Gastrocnemius medialis (tissue), 4 donors: ENCODE measurements at regions not wholly inside any gene's neighbourhood (a gene's known extent, or its start where the extent isn't known, plus 50 kb on each side); places are given as distances from the start of the nearest gene placed in this dataset.

Experiments used
- CTCF ChIP-seq, 5 experiments: fragments of 450-650 bp in 3 of 5; fragments of 200-600 bp in 2 of 5; sonication (generic) in 2 of 5; IDR thresholded peaks in 4 of 5; conservative IDR thresholded peaks in 1 of 5; 1 replicate in 4 of 5; 2 replicates in 1 of 5; pipeline ENCODE4 v1.5.1; 2016 to 2019; ENCODE audit warnings: antibody characterized with exemption in 5 of 5, mild to moderate bottlenecking in 3 of 5, moderate library complexity in 3 of 5
- POLR2A ChIP-seq, 2 donors: fragments of 450-650 bp; IDR thresholded peaks; one replicate each; pipeline ENCODE4 v1.6.1; 2017; ENCODE audit warnings: antibody characterized with exemption in 2 of 2, mild to moderate bottlenecking in 2 of 2, moderate library complexity in 2 of 2

DNA sequence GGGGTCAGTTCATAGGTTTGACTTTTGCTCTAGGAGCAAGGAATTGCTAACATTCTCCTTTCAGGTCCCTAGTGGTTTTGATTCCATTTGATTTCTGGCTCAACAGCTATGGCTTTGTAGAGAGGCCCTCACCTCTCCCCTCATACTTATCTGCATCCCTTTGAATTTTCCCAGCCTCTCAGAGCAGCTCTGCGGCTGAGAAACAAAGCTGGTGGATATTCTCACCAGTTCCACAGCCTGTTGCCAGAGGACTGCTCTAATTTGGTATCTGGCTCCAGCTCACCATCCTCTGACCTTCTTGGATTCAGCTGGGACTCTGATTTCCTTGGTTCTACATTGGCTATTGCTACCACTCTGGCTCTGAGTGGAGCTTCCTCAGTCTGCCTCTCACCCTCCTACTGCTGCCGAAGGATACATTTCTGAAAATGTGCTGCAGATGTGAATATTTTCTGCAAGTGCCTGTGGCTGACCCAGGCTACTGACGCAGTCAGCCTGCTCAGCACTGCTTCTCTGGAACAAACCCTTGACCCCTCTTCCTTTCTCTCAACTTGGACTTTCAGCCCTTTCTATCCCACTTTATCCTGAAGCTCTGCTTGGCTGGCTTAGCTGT, 110.9 kb upstream of the ENPEP start:
- TF ChIP-seq CTCF (IDR thresholded peaks at IDR 0.05 in 4 of 5, conservative IDR thresholded peaks at IDR 0.05 in 1 of 5) (no peak), POLR2A (IDR thresholded peaks at IDR 0.05) (no peak)
